Suprapubic skin (tissue), 4 donors: ENCODE measurements at regions not wholly inside any gene's neighbourhood (a gene's known extent, or its start where the extent isn't known, plus 50 kb on each side); places are given as distances from the start of the nearest gene placed in this dataset.

Experiments
- DNase-seq, 2 donors: peaks; one replicate each; pipeline ENCODE4 v3.0.0-alpha.2; 2019; ENCODE audit warnings: low spot score in 2 of 2
- H3K27ac ChIP-seq: fragments of 200-600 bp; sonication (generic); one replicate; pipeline ENCODE4 v1.5.1; 2019
- H3K27me3 ChIP-seq: fragments of 200-600 bp; sonication (generic); one replicate; pipeline ENCODE4 v1.5.1; 2019
- H3K36me3 ChIP-seq: fragments of 200-600 bp; sonication (generic); one replicate; pipeline ENCODE4 v1.5.1; 2019
- H3K4me1 ChIP-seq: fragments of 200-600 bp; sonication (generic); one replicate; pipeline ENCODE4 v1.5.1; 2019
- H3K4me3 ChIP-seq: fragments of 200-600 bp; sonication (generic); one replicate; pipeline ENCODE4 v1.5.1; 2019; ENCODE audit warnings: mild to moderate bottlenecking
- H3K9me3 ChIP-seq: fragments of 200-600 bp; sonication (generic); one replicate; pipeline ENCODE4 v1.5.1; 2019
- CTCF ChIP-seq, 2 donors: fragments of 200-600 bp in 1 of 2; fragments of 450-650 bp in 1 of 2; sonication (generic) in 1 of 2; IDR thresholded peaks; one replicate each; pipeline ENCODE4 v1.5.1; 2016 to 2019; ENCODE audit warnings: antibody characterized with exemption in 2 of 2, mild to moderate bottlenecking in 1 of 2, moderate library complexity in 1 of 2
- EP300 ChIP-seq: sonication (generic); formaldehyde crosslinking; IDR thresholded peaks from one replicate; pipeline ENCODE4 v1.6.1; 2017; ENCODE audit warnings: antibody characterized with exemption
- POLR2A ChIP-seq, 2 donors: fragments of 450-650 bp; IDR thresholded peaks; one replicate each; pipeline ENCODE4 v1.6.1; 2017; ENCODE audit warnings: antibody characterized with exemption in 2 of 2, mild to moderate bottlenecking in 2 of 2, moderate library complexity in 2 of 2
- POLR2AphosphoS5 ChIP-seq, 3 donors: sonication (generic); formaldehyde crosslinking; IDR thresholded peaks; one replicate each; pipeline ENCODE4 v1.6.1; 2017; ENCODE audit warnings: antibody characterized with exemption in 3 of 3
- WGBS: methylation state at CpG from one replicate; pipeline ENCODE4 v1.1.5; 2018; 5-methylcytosine and 5-hydroxymethylcytosine counted together

DNA sequence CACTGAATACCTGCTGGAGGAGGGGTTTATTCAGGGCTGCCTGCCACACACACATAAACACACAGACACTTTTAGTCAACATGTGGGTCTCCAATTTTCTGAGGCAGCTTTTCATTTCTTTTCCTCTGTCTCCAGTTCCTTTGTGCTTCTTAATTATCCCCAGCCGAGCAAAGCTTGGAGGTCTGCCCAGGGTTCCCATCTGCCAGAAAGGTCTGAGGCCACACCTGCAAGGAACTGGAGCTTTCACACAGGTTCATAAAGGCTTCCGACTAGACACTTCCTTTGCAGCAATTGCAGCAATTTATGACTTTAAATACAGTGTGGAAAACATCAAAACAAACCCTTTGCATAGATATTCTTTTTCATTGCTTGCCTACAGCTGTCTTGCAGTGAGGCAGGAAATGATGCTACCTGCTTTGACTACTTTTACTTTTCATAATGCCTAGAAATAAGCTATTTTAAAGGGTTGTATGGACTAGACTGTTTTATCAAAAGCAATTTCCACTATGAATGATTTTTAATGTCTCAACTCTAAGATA, 1318.9 kb downstream of the AACS start:
- 19% methylated on average over 2 of the region's 2 CpGs for WGBS
- Histone ChIP-seq H3K9me3 (peaks cover 5% of the 10 kb centered on the region), H3K4me1 (no peaks in the 10 kb centered on the region), H3K27ac (no peak overlapping the region), H3K36me3 (no peaks in the 10 kb centered on the region), H3K27me3 (no peaks in the 10 kb centered on the region), H3K4me3 (no peak overlapping the region)
- no peak for DNase-seq
- TF ChIP-seq EP300: no peak

DNA sequence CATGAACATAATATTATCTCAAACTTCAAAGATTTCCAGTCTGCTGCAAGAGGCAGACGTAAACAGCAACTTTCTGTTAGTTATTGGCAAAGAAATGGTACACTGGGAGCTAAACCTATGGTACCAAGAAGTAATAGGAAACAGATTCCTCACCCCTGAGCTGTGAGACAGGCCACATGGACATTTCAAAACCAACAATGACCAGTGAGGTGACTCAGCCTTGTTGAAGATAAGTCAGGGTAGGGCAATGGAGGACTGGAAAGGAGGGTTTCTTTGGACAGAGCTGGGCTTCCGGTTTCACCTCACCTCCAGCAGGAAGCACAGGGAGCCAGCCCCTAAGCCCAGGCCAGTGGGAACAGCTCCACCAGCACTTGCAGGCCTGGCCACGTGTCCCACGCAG, 1320.5 kb downstream of the AACS start:
- Histone ChIP-seq H3K4me3 (no peak overlapping the region), H3K9me3 (peaks cover 5% of the 10 kb centered on the region), H3K36me3 (no peaks in the 10 kb centered on the region), H3K4me1 (no peaks in the 10 kb centered on the region), H3K27ac (no peak overlapping the region), H3K27me3 (no peaks in the 10 kb centered on the region)
- TF ChIP-seq POLR2AphosphoS5 (IDR thresholded peaks at IDR 0.05): no peak
- no peak for TF ChIP-seq CTCF (IDR thresholded peaks at IDR 0.05)
- no peak for TF ChIP-seq EP300
- TF ChIP-seq POLR2A (IDR thresholded peaks at IDR 0.05): no peak
- no peak for DNase-seq
- WGBS: 91% methylated on average over 4 of the region's 4 CpGs

DNA sequence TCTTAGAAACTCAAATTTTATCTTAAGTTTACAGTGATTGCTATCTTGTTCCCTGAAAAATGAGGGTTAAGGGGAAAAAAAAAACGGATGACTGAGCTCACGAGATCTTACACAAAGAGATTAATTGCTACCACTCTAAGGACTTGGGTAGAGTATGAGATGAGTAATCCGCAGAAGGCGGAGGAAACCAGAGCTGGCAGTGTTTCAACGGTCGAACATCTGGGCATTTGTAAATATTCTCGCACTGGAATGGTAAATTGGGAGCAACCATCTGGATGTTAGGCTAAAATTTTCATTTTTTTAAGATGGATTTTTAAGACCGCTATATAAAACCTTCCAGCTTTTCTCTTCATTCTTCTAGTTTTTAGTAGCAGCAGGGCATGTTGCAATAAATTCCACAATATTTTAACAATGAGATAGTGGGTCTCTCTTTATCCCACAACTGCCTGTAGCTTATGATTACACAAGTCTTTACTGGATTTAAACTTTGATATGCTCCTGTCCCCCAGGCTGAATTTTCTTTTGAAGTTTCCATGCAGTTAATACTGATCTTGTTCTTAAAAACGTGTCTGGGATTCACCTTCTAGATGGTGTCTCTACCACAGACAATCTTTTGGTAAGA, 1324.1 kb downstream of the AACS start:
- Histone ChIP-seq H3K36me3 (no peaks in the 10 kb centered on the region), H3K9me3 (peaks cover 3% of the 10 kb centered on the region), H3K4me1 (no peaks in the 10 kb centered on the region), H3K27me3 (no peaks in the 10 kb centered on the region), H3K4me3 (no peak overlapping the region), H3K27ac (no peak overlapping the region)
- WGBS: 29% methylated on average over 9 of the region's 9 CpGs
- DNase-seq: no peak
- no peak for TF ChIP-seq POLR2A (IDR thresholded peaks at IDR 0.05)
- no peak for TF ChIP-seq CTCF (IDR thresholded peaks at IDR 0.05)
- TF ChIP-seq POLR2AphosphoS5 (IDR thresholded peaks at IDR 0.05): no peak
- no peak for TF ChIP-seq EP300

DNA sequence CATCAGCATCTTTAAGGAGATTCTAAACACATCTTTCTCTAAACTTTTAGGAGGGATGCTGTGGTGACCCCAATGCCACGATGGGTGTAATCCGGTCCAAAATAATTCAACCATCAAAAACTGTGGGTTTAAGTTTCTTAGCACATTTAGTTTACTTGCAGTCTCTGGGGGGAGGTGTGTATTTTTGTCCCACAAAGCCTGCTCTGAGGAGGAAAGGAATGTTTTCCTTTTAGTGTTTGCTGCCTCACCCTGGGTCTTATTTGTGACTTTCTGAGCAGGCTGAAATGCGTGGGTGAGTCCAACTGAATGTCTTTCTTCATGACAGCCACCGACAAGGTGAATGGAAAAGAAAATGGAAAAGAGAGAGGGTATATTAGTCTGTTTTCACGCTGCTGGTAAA, 1324.7 kb downstream of the AACS start:
- H3K27ac ChIP-seq: no peak overlapping the region
- no peaks in the 10 kb centered on the region for H3K36me3 ChIP-seq
- H3K4me1 ChIP-seq: no peaks in the 10 kb centered on the region
- TF ChIP-seq POLR2AphosphoS5 (IDR thresholded peaks at IDR 0.05) (no peak), POLR2A (IDR thresholded peaks at IDR 0.05) (no peak), CTCF (IDR thresholded peaks at IDR 0.05) (no peak), EP300 (no peak)
- no peak overlapping the region for H3K4me3 ChIP-seq
- no peaks in the 10 kb centered on the region for H3K27me3 ChIP-seq
- whole genome bisulfite sequencing: 69% methylated on average over 5 of the region's 5 CpGs
- peaks cover 3% of the 10 kb centered on the region for H3K9me3 ChIP-seq
- DNase-seq: no peak

- Histone ChIP-seq H3K4me3 (no peak overlapping the region), H3K36me3 (no peaks in the 10 kb centered on the region)
- WGBS: 79% methylated on average over 5 of the region's 6 CpGs
These were observed 1325.8 kb downstream of the AACS start for GRCh38 chr12:126390969-126391566.

More at GRCh38 chr12:126390969-126391566, 1325.8 kb downstream of the AACS start:
- TF ChIP-seq POLR2AphosphoS5 (IDR thresholded peaks at IDR 0.05) (no peak), POLR2A (IDR thresholded peaks at IDR 0.05) (no peak), EP300 (no peak), CTCF (IDR thresholded peaks at IDR 0.05) (no peak)
- no peaks in the 10 kb centered on the region for H3K27me3 ChIP-seq
- DNase-seq: no peak
- H3K27ac ChIP-seq: no peak overlapping the region
- no peaks in the 10 kb centered on the region for H3K4me1 ChIP-seq
- peaks cover 3% of the 10 kb centered on the region for H3K9me3 ChIP-seq
